Body of pancreas (tissue), 4 donors: ENCODE measurements at regions not wholly inside any gene's neighbourhood (a gene's known extent, or its start where the extent isn't known, plus 50 kb on each side); places are given as distances from the start of the nearest gene placed in this dataset.
"Not testable (repeated sequence)": the region's sequence is repeated elsewhere in the genome, so short reads cannot be mapped to it uniquely, and the experiment has no call there.

Source experiments
- ATAC-seq: fragments of 150-250 bp; one replicate; pipeline ENCODE4 v1.9.1; 2016
- DNase-seq, 4 donors: peaks; one replicate each; pipeline ENCODE4 v3.0.0-alpha.2; 2019
- H3K27ac ChIP-seq, 4 donors: fragments of 200-600 bp; sonication (generic); 1 replicate in 3 of 4; 2 replicates in 1 of 4; pipeline versions ENCODE4 v1.5.1 to v1.6.1; 2016 to 2019; ENCODE audit warnings: mild to moderate bottlenecking in 1 of 4, mixed read lengths in 1 of 4, moderate library complexity in 1 of 4
- H3K27me3 ChIP-seq, 2 donors: fragments of 200-600 bp; sonication (generic); one replicate each; pipeline ENCODE4 v1.6.0; 2016; ENCODE audit warnings: mild to moderate bottlenecking in 1 of 2
- H3K36me3 ChIP-seq, 2 donors: fragments of 200-600 bp; sonication (generic); replicated peaks in 1 of 2; 2 replicates each; pipeline ENCODE4 v1.5.1; 2016; ENCODE audit warnings: low read depth in 2 of 2; ENCODE audit not compliant: insufficient read depth in 1 of 2
- H3K4me1 ChIP-seq: fragments of 200-600 bp; sonication (generic); one replicate; pipeline ENCODE4 v1.6.0; 2016
- H3K4me3 ChIP-seq, 2 donors: fragments of 200-600 bp; sonication (generic); 1 replicate in 1 of 2; 2 replicates in 1 of 2; pipeline ENCODE4 v1.5.1; 2016 to 2019
- H3K9me3 ChIP-seq, 3 donors: fragments of 200-600 bp; sonication (generic); 1 replicate in 2 of 3; 2 replicates in 1 of 3; pipeline ENCODE4 v1.5.1; 2016
- CTCF ChIP-seq, 7 experiments: fragments of 450-650 bp in 4 of 7; fragments of 200-600 bp in 3 of 7; sonication (generic) in 3 of 7; IDR thresholded peaks; one replicate each; pipeline ENCODE4 v1.5.1; 2016 to 2019; ENCODE audit warnings: antibody characterized with exemption in 7 of 7
- POLR2A ChIP-seq, 3 donors: fragments of 450-650 bp; IDR thresholded peaks; one replicate each; pipeline ENCODE4 v1.6.1; 2016; ENCODE audit warnings: antibody characterized with exemption in 3 of 3, mild to moderate bottlenecking in 2 of 3
- WGBS, 2 donors: methylation state at CpG; one replicate each; pipeline ENCODE4 v1.1.5; 2017; 5-methylcytosine and 5-hydroxymethylcytosine counted together
- intact Hi-C: fragments of 100-400 bp; cut with DNase I; formaldehyde crosslinking; loops from one replicate; pipeline ENCODE4 v1.15.1; 2023

DNA sequence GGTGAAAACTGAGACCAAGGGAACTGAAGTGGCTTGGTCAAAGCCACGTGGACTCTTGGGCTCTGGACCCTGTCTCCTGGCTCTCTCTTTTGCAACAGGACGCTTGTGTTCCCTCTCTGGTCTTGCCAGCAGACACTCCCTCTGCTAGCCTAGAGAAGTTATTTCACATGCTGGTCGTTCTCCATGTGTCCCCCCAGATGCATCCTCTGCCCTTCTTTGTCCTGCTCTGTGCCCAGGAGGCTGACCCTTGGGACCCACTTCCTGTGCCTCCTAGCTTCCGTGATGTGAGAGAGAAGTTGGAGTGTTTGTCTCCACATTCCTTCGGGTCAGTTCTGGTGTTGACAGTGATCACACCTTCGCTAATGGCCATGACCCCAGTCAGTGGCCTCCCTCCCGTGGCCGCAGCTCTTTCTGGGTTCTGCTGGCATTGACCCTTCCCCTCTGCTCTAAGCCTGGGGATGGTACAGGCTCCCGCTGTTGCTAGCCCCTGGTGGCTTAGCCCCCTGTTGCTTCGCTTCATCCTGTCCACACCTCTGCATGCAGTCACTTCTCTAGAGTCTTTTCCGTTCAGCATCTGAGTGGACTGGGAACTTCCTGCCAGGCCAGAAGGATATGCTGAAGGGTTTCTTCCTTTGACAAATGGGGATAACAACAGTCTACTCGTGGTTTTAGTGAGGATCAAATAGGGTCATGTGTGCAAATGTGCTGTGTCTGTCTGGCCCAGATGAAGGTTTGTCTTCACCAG, 70.1 kb upstream of the BMP2 start:
- no peak for TF ChIP-seq POLR2A (IDR thresholded peaks at IDR 0.05)
- no peak for TF ChIP-seq CTCF (IDR thresholded peaks at IDR 0.05)
- WGBS, 2 donors: 75 to 77% methylated on average over 12 of the region's 12 CpGs
- no peak for DNase-seq
- no peak for ATAC-seq
- intact Hi-C loops: no loop called here
- H3K27ac ChIP-seq: peak overlapping the region in 2 of 4 donors; percentile 33 to 35
- no peak overlapping the region for H3K4me3 ChIP-seq
- H3K36me3 ChIP-seq: no peaks in the 10 kb centered on the region
- H3K4me1 ChIP-seq: peaks cover 32% of the 10 kb centered on the region
- no peaks in the 10 kb centered on the region for H3K9me3 ChIP-seq
- no peaks in the 10 kb centered on the region for H3K27me3 ChIP-seq

GRCh38 chr20:6696001-6696400, 71.5 kb upstream of the BMP2 start:
- TF ChIP-seq POLR2A (IDR thresholded peaks at IDR 0.05) (no peak), CTCF (IDR thresholded peaks at IDR 0.05) (no peak)
- no peak for ATAC-seq
- 74 to 80% methylated on average over 4 of the region's 4 CpGs for WGBS, 2 donors
- no peak overlapping the region for H3K4me3 ChIP-seq
- no peaks in the 10 kb centered on the region for H3K9me3 ChIP-seq
- H3K4me1 ChIP-seq: peaks cover 21% of the 10 kb centered on the region
- no peaks in the 10 kb centered on the region for H3K36me3 ChIP-seq
- H3K27me3 ChIP-seq: no peaks in the 10 kb centered on the region
- intact Hi-C loops: no loop called here
- no peak for DNase-seq
- H3K27ac ChIP-seq: no peak overlapping the region

GRCh38 chr20:6693808-6694198, 73.7 kb upstream of the BMP2 start:
- ATAC-seq, H3K9me3 ChIP-seq, intact Hi-C loops, H3K27ac ChIP-seq, H3K27me3 ChIP-seq, H3K4me3 ChIP-seq, DNase-seq, H3K36me3 ChIP-seq: not testable (repeated sequence)
- H3K4me1 ChIP-seq: peaks cover 22% of the 10 kb centered on the region
- 80 to 92% methylated on average over 3 of the region's 3 CpGs for WGBS, 2 donors

DNA sequence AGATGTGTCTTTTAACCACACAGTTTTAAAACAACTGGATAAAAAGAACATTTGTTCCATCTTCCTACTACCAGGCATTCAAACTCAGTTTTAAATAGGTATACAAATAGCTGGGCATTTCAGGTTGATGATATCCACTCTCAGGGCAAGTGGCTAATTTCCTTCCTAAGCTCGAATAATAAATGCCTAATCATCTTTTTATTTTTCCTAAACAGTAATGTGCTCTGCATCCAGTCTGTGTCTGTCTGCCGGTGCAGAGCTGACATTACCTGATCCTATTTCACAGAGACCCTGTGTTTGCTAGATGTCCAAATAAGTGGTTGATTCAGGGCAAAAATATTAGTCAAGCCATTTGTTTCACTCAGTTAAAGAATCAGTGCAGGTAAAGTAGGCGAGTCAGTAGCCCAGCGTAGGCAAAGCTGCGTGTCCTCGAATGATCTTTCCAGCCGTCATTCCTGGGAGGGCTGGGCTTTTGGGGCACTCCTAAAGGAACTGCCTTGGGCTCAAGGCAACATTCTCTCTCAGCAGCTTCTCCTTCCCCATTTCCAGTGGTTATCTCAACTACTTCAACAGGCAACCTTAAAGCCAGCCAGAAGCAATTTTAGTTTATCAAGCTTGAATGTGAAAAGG, 74.2 kb upstream of the BMP2 start:
- no peaks in the 10 kb centered on the region for H3K27me3 ChIP-seq
- no peak for TF ChIP-seq CTCF (IDR thresholded peaks at IDR 0.05)
- TF ChIP-seq POLR2A (IDR thresholded peaks at IDR 0.05): no peak
- no peak for DNase-seq
- H3K4me3 ChIP-seq: no peak overlapping the region
- intact Hi-C loops: no loop called here
- peaks cover 17% of the 10 kb centered on the region for H3K4me1 ChIP-seq
- 26 to 41% methylated on average over 7 of the region's 7 CpGs for WGBS, 2 donors
- ATAC-seq: peak; percentile 52
- H3K27ac ChIP-seq: no peak overlapping the region
- no peaks in the 10 kb centered on the region for H3K36me3 ChIP-seq
- no peaks in the 10 kb centered on the region for H3K9me3 ChIP-seq

- Histone ChIP-seq H3K9me3 (no peaks in the 10 kb centered on the region), H3K27me3 (no peaks in the 10 kb centered on the region), H3K36me3 (no peaks in the 10 kb centered on the region), H3K4me1 (peaks cover 11% of the 10 kb centered on the region), H3K4me3 (no peak overlapping the region), H3K27ac (no peak overlapping the region)
- WGBS, 2 donors: 76 to 79% methylated on average over 9 to 10 of the region's 10 CpGs
- DNase-seq (no peak), ATAC-seq (no peak)
- intact Hi-C loops: no loop called here
- no peak for TF ChIP-seq POLR2A (IDR thresholded peaks at IDR 0.05)
- no peak for TF ChIP-seq CTCF (IDR thresholded peaks at IDR 0.05)
Observed at GRCh38 chr20:6692566-6693173, 74.8 kb upstream of the BMP2 start.
